ENCODE measurements at regions not wholly inside any gene's neighbourhood (a gene's known extent, or its start where the extent isn't known, plus 50 kb on each side); places are given as distances from the start of the nearest gene placed in this dataset.

GRCh38 chr11:110921742-110922521 is 209.7 kb upstream of the ARHGAP20 start:
- no peaks in the 10 kb centered on the region for H3K36me3 ChIP-seq
- H3K27me3 ChIP-seq = peaks cover 15% of the 10 kb centered on the region
- TF ChIP-seq CTCF (IDR thresholded peaks at IDR 0.05) = no peak
- no peaks in the 10 kb centered on the region for H3K4me1 ChIP-seq (ENCODE audit: control insufficient read depth in 1 of 2, insufficient read depth in 1 of 2, low read depth in 1 of 2, low read length in 1 of 2)
- H3K4me3 ChIP-seq (ENCODE audit: low read depth in 1 of 2, low read length in 1 of 2) = no peak overlapping the region
- H3K9me3 ChIP-seq = no peaks in the 10 kb centered on the region
- H3K27ac ChIP-seq = no peak overlapping the region

GRCh38 chr11:110919241-110919922 is 207.1 kb upstream of the ARHGAP20 start:
- no peak for TF ChIP-seq CTCF (IDR thresholded peaks at IDR 0.05)
- no peak overlapping the region for H3K4me3 ChIP-seq (ENCODE audit: low read depth in 1 of 2, low read length in 1 of 2)
- no peaks in the 10 kb centered on the region for H3K9me3 ChIP-seq
- H3K27me3 ChIP-seq = peaks cover 15% of the 10 kb centered on the region
- H3K36me3 ChIP-seq = no peaks in the 10 kb centered on the region
- no peak overlapping the region for H3K27ac ChIP-seq
- no peaks in the 10 kb centered on the region for H3K4me1 ChIP-seq (ENCODE audit: control insufficient read depth in 1 of 2, insufficient read depth in 1 of 2, low read depth in 1 of 2, low read length in 1 of 2)

- H3K27me3 ChIP-seq = peaks cover 15% of the 10 kb centered on the region
- no peaks in the 10 kb centered on the region for H3K4me1 ChIP-seq (ENCODE audit: control insufficient read depth in 1 of 2, insufficient read depth in 1 of 2, low read depth in 1 of 2, low read length in 1 of 2)
- no peak overlapping the region for H3K4me3 ChIP-seq (ENCODE audit: low read depth in 1 of 2, low read length in 1 of 2)
- no peak for TF ChIP-seq CTCF (IDR thresholded peaks at IDR 0.05)
- H3K36me3 ChIP-seq = no peaks in the 10 kb centered on the region
- H3K9me3 ChIP-seq = no peaks in the 10 kb centered on the region
- H3K27ac ChIP-seq = no peak overlapping the region
Measured at GRCh38 chr11:110918351-110918750, 206.1 kb upstream of the ARHGAP20 start.

GRCh38 chr11:110912437-110912836 is 200.2 kb upstream of the ARHGAP20 start:
- Histone ChIP-seq H3K27me3 (peaks cover 32% of the 10 kb centered on the region), H3K36me3 (no peaks in the 10 kb centered on the region), H3K4me1 (ENCODE audit: control insufficient read depth in 1 of 2, insufficient read depth in 1 of 2, low read depth in 1 of 2, low read length in 1 of 2) (peaks cover 5 to 10% of the 10 kb centered on the region in 2 experiments), H3K27ac (no peak overlapping the region), H3K4me3 (ENCODE audit: low read depth in 1 of 2, low read length in 1 of 2) (no peak overlapping the region), H3K9me3 (no peaks in the 10 kb centered on the region)
- TF ChIP-seq CTCF (IDR thresholded peaks at IDR 0.05) = no peak

GRCh38 chr11:110910384-110910783 is 198.1 kb upstream of the ARHGAP20 start:
- H3K27ac ChIP-seq = no peak overlapping the region
- no peaks in the 10 kb centered on the region for H3K36me3 ChIP-seq
- TF ChIP-seq CTCF (IDR thresholded peaks at IDR 0.05) = no peak
- peaks cover 8 to 15% of the 10 kb centered on the region in 2 experiments for H3K4me1 ChIP-seq (ENCODE audit: control insufficient read depth in 1 of 2, insufficient read depth in 1 of 2, low read depth in 1 of 2, low read length in 1 of 2)
- peaks cover 43% of the 10 kb centered on the region for H3K27me3 ChIP-seq
- H3K9me3 ChIP-seq = no peaks in the 10 kb centered on the region
- H3K4me3 ChIP-seq (ENCODE audit: low read depth in 1 of 2, low read length in 1 of 2) = no peak overlapping the region
